ENCODE measurements at regions not wholly inside any gene's neighbourhood (a gene's known extent, or its start where the extent isn't known, plus 50 kb on each side); places are given as distances from the start of the nearest gene placed in this dataset.

DNA sequence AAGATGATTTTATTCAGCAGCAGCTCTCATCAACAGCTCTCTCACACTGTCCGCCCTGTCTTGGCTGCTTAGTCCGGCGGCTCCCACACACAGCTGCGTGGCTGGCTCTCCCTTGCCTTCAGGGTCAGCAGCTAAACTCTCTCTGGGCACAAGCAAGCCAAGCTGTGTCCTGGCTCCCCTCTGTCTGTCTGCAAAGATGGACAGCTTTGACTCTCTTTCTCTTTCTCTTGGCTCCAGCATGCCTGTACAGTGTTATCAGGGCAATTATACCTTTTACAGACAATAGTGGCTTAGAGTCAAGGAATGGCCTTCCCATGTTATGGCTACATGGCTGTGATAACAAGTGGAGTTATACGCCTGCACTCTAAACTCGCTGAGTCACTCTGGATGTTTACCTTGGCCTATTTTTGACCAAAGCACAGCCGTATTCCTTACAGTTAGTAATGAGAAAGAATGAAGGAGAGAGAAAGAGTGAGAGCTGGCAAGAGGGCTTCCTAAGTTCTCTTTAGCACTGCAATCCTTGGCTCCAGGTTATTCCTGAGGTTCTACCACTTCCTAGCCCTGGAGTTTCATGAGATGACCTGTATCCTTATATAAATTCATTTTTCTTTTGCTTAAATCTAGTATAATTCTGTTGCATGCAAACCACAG is 59.9 kb upstream of the ZSWIM5 start (continued):
- TF ChIP-seq, protein P1, sequence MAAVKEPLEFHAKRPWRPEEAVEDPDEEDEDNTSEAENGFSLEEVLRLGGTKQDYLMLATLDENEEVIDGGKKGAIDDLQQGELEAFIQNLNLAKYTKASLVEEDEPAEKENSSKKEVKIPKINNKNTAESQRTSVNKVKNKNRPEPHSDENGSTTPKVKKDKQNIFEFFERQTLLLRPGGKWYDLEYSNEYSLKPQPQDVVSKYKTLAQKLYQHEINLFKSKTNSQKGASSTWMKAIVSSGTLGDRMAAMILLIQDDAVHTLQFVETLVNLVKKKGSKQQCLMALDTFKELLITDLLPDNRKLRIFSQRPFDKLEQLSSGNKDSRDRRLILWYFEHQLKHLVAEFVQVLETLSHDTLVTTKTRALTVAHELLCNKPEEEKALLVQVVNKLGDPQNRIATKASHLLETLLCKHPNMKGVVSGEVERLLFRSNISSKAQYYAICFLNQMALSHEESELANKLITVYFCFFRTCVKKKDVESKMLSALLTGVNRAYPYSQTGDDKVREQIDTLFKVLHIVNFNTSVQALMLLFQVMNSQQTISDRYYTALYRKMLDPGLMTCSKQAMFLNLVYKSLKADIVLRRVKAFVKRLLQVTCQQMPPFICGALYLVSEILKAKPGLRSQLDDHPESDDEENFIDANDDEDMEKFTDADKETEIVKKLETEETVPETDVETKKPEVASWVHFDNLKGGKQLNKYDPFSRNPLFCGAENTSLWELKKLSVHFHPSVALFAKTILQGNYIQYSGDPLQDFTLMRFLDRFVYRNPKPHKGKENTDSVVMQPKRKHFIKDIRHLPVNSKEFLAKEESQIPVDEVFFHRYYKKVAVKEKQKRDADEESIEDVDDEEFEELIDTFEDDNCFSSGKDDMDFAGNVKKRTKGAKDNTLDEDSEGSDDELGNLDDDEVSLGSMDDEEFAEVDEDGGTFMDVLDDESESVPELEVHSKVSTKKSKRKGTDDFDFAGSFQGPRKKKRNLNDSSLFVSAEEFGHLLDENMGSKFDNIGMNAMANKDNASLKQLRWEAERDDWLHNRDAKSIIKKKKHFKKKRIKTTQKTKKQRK (IDR thresholded peaks at IDR 0.05; ENCODE audit: borderline replicate concordance, low read depth, low read length): no peak
- TF ChIP-seq SMARCE1 (IDR thresholded peaks at IDR 0.05) (peak; percentile 91), ZNF146 (CRISPR knock-in tag; IDR thresholded peaks at IDR 0.05; ENCODE audit: unreplicated experiment) (no peak), ZNF274 (IDR thresholded peaks at IDR 0.05; ENCODE audit: borderline replicate concordance, low read depth, low read length) (no peak), ZNF263 (CRISPR knock-in tag; IDR thresholded peaks at IDR 0.05; ENCODE audit: borderline replicate concordance) (no peak), RBM14 (IDR thresholded peaks at IDR 0.05; ENCODE audit: borderline replicate concordance, insufficient read depth, low read depth, low read length) (no peak), SMAD2 (IDR thresholded peaks at IDR 0.05; ENCODE audit: low read depth, low read length) (no peak), POLR2G (IDR thresholded peaks at IDR 0.05; ENCODE audit: low read depth, low read length) (no peak), NCOA1 (IDR thresholded peaks at IDR 0.05; ENCODE audit: low read depth) (peak; percentile 82), TCF3 (CRISPR knock-in tag; IDR thresholded peaks at IDR 0.05) (peak; percentile 66), CCNT2 (IDR thresholded peaks at IDR 0.05; ENCODE audit: borderline replicate concordance, extremely low read depth, insufficient read length, low read depth, low read length) (peak; percentile 51), PML (IDR thresholded peaks at IDR 0.05; ENCODE audit: low read length) (no peak), ZNF121 (CRISPR knock-in tag; conservative IDR thresholded peaks at IDR 0.05) (no peak)
- TF ChIP-seq, protein P2, sequence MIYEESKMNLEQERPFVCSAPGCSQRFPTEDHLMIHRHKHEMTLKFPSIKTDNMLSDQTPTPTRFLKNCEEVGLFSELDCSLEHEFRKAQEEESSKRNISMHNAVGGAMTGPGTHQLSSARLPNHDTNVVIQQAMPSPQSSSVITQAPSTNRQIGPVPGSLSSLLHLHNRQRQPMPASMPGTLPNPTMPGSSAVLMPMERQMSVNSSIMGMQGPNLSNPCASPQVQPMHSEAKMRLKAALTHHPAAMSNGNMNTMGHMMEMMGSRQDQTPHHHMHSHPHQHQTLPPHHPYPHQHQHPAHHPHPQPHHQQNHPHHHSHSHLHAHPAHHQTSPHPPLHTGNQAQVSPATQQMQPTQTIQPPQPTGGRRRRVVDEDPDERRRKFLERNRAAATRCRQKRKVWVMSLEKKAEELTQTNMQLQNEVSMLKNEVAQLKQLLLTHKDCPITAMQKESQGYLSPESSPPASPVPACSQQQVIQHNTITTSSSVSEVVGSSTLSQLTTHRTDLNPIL (CRISPR knock-in tag; IDR thresholded peaks at IDR 0.05): no peak
- TF ChIP-seq, protein P3, sequence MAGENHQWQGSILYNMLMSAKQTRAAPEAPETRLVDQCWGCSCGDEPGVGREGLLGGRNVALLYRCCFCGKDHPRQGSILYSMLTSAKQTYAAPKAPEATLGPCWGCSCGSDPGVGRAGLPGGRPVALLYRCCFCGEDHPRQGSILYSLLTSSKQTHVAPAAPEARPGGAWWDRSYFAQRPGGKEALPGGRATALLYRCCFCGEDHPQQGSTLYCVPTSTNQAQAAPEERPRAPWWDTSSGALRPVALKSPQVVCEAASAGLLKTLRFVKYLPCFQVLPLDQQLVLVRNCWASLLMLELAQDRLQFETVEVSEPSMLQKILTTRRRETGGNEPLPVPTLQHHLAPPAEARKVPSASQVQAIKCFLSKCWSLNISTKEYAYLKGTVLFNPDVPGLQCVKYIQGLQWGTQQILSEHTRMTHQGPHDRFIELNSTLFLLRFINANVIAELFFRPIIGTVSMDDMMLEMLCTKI (IDR thresholded peaks at IDR 0.05; ENCODE audit: partially characterized antibody): no peak
- TF ChIP-seq, protein P4, sequence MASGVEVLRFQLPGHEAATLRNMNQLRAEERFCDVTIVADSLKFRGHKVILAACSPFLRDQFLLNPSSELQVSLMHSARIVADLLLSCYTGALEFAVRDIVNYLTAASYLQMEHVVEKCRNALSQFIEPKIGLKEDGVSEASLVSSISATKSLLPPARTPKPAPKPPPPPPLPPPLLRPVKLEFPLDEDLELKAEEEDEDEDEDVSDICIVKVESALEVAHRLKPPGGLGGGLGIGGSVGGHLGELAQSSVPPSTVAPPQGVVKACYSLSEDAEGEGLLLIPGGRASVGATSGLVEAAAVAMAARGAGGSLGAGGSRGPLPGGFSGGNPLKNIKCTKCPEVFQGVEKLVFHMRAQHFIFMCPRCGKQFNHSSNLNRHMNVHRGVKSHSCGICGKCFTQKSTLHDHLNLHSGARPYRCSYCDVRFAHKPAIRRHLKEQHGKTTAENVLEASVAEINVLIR (CRISPR knock-in tag; IDR thresholded peaks at IDR 0.05): no peak
- TF ChIP-seq, protein P5, sequence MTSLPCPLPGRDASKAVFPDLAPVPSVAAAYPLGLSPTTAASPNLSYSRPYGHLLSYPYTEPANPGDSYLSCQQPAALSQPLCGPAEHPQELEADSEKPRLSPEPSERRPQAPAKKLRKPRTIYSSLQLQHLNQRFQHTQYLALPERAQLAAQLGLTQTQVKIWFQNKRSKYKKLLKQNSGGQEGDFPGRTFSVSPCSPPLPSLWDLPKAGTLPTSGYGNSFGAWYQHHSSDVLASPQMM (CRISPR knock-in tag; IDR thresholded peaks at IDR 0.05): no peak
- TF ChIP-seq, protein P6, sequence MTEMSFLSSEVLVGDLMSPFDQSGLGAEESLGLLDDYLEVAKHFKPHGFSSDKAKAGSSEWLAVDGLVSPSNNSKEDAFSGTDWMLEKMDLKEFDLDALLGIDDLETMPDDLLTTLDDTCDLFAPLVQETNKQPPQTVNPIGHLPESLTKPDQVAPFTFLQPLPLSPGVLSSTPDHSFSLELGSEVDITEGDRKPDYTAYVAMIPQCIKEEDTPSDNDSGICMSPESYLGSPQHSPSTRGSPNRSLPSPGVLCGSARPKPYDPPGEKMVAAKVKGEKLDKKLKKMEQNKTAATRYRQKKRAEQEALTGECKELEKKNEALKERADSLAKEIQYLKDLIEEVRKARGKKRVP (CRISPR knock-in tag; IDR thresholded peaks at IDR 0.05): peak; percentile 61
- TF ChIP-seq, protein P7, sequence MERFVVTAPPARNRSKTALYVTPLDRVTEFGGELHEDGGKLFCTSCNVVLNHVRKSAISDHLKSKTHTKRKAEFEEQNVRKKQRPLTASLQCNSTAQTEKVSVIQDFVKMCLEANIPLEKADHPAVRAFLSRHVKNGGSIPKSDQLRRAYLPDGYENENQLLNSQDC (CRISPR knock-in tag; IDR thresholded peaks at IDR 0.05): no peak

Measured in K562 (cell line).